ENCODE measurements at regions not wholly inside any gene's neighbourhood (a gene's known extent, or its start where the extent isn't known, plus 50 kb on each side); places are given as distances from the start of the nearest gene placed in this dataset.
"Not testable (repeated sequence)": the region's sequence is repeated elsewhere in the genome, so short reads cannot be mapped to it uniquely, and the experiment has no call there.

GRCh38 chr13:34734932-34735331 is 207.1 kb upstream of the NBEA start:
- DNase-seq: no peak

DNA sequence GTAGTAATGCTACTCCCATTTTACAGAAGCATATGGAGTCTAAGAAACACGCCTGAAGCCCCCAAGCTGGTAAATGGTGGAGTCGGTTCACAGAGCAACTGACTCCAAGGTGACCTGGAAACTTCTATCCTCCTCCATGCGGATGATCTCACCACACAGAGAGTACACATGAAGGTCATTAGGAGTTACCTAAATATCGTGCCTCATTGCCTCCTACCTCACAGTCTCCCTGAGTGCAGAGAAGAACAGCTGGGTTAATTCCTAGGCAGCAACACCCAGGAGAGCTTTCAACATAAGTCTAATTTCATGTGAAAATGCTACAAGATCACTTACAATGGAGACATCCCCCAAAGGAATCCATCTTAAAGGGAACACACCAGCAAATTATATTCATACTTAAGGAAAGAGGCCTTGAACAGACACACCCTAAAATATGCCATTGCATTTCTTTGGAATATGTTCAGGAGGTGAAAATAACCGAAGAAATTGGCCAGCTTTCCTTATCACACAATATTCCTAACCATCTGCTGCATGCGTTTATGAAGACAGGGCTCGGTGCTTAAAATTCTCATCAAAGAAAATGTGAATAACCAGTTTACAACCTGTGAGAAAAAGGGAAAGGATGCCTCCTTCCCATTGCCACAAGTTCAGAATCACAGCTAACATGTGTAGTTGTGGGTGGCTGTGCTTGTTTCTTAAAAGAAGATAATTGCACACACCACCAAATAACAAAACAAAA is 203.6 kb upstream of the NBEA start:
- no peak for DNase-seq

DNA sequence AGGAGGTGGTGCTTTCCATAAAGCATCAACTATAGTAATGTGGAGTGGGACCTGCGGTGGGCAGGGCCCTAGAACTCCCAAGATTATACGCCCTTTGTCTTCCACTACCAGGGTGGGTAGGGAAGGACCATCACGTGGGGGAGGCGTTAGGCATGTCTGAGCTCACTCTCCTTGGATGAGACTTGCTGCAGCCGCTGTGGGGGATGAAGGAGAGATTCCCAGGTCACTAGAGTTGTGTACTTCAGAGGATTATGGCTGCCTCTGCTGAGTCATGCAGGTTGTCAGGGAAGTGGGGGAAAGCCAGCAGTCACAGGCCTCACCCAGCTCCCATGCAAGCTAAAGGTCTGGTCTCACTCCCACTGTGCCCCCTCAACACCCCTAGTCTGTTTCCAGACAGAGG is 195.0 kb upstream of the NBEA start:
- not testable (repeated sequence) for DNase-seq

GRCh38 chr13:34747507-34747906 is 194.6 kb upstream of the NBEA start:
- DNase-seq: no peak

- no peak for DNase-seq
Observed at GRCh38 chr13:34748073-34748472, 194.0 kb upstream of the NBEA start.

- no peak for DNase-seq
Observed at GRCh38 chr13:34748596-34748995, 193.5 kb upstream of the NBEA start.

GRCh38 chr13:34749046-34749445 is 193.0 kb upstream of the NBEA start:
- no peak for DNase-seq

DNA sequence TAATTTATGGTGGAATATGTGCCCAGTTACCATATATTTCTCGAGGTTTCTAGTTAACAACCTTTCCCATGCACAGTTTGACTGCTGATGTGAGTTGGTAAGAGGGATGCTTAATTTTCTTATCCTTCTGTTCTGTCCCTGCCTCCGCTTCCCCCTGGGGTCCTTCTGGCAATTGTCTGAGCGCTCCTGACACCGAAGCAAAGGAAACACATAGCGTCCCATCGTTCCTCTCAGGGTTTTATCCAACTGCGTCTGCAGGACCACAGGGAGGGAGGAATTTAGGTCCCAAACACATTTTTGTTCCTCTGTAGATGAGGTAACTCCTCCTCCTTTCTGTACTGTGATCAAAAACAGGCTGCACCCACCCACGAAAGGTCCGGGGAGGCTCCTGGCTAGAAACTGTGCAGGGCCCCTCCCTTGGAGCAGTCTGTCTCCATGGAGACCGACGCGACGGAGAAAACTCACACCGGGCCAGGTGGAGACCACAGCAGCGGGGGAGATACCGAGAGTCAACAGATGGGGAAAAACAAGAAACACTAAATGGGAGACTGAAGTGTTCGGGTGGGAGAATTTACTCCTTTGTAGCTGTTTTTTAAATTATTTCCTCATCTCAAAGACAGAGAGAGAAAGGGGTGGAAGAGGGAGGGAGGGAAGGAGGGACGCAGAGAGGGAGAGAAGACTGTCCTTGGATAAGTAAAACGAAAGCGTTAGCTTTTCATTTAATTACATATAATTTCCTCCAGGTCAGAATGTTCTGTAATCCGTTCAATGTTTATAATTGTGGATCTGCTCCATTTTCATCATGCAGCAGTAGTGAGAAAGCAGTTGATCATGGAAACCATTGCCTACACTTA is 191.8 kb upstream of the NBEA start:
- DNase-seq: no peak

DNA sequence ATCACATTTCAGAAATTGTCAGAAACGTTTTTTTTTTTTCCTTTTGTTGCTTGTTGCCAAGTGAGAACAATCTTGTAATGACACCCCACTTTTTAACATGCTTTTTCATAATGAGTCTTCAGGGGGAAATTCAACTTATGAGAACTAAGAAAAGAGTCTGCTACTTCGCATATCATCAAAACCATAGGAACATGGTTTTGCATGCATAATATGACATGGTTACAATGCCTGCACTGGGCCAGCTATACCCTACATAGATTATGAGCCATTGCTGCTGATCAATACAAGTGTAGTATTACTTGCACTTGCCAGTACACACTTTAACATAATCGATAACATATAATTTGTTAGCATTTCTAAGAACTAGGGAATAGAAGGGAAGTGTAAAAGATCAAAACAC is 191.0 kb upstream of the NBEA start:
- no peak for DNase-seq

- no peak for DNase-seq
Observed at GRCh38 chr13:34751492-34751891, 190.6 kb upstream of the NBEA start.

- DNase-seq: no peak
Observed at GRCh38 chr13:34752283-34752960, 189.6 kb upstream of the NBEA start.

- DNase-seq: no peak
Observed at GRCh38 chr13:34756136-34756535, 185.9 kb upstream of the NBEA start.

GRCh38 chr13:34756572-34756971 is 185.5 kb upstream of the NBEA start:
- DNase-seq: no peak

- DNase-seq: no peak
Observed at GRCh38 chr13:34757441-34757840, 184.6 kb upstream of the NBEA start.

GRCh38 chr13:34758628-34759027 is 183.4 kb upstream of the NBEA start:
- no peak for DNase-seq

- DNase-seq: no peak
Observed at GRCh38 chr13:34762312-34762711, 179.8 kb upstream of the NBEA start.

- DNase-seq: no peak
Observed at GRCh38 chr13:34764246-34764645, 177.8 kb upstream of the NBEA start.

DNA sequence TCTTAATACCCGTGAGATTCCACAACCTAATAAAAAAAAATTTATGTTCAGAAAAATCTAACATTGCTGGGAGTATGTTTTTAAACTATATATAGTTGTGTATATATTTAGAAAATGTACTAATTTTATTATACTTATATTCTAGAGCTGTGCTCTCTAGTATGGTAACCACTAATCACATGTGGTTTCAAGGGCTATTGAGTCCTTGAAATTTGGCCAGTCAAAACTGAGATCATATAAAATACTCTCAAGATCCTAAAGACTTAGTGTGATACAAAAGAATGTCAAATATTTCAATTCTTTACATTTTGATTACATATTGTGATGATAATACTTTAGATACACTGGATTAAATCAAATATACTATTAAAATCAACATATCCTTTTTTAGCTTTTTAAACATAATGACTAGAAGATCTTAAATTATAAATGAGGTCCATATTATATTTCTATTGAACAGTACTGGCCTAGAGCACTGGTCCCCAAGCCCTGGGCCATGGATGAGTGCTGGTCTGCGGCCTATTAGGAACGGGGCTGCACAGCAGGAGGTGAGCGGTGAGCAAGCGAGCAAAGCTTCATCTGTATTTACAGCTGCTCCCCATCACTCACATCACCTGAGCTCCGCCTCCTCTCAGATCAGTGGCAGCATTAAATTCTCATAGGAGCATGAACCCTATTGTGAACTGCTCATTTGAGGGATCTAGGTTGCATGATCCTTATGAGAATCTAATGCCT is 176.5 kb upstream of the NBEA start:
- DNase-seq: no peak

DNA sequence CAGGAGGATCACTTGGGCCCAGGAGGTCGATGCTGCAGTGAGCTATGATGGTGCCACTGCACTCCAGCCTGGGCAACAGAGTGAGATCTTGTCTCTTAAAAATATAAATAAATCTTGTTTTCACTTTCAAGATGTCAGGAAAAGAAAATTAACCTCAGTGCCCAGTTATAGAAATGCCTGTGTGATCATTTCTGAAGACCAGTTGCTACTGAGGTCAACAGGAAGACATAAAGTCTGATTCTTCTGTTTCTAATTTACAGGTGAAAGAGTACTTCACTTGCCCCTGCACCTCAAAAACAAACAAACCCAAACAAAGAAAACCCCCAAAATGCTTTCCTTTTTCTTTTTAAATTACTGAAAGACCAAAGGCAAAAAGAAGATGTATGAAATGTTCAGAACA is 174.3 kb upstream of the NBEA start:
- DNase-seq: no peak

- no peak for DNase-seq
Observed at GRCh38 chr13:34772206-34772605, 169.9 kb upstream of the NBEA start.

- DNase-seq: no peak
Observed at GRCh38 chr13:34772881-34773280, 169.2 kb upstream of the NBEA start.

GRCh38 chr13:34776390-34776981 is 165.6 kb upstream of the NBEA start:
- no peak for DNase-seq

Measured in CD4-positive, alpha-beta T cell treated with Interleukin-12 subunit alpha and Interleukin-12 subunit beta, for 1 hour (primary cell).